Vagina (tissue), 2 donors: ENCODE measurements at regions not wholly inside any gene's neighbourhood (a gene's known extent, or its start where the extent isn't known, plus 50 kb on each side); places are given as distances from the start of the nearest gene placed in this dataset.

Source experiments
- POLR2A ChIP-seq, 2 donors: fragments of 450-650 bp; IDR thresholded peaks; one replicate each; pipeline ENCODE4 v1.6.1; 2017; ENCODE audit warnings: antibody characterized with exemption in 2 of 2, mild to moderate bottlenecking in 2 of 2, moderate library complexity in 2 of 2
- POLR2AphosphoS5 ChIP-seq, 2 donors: sonication (generic); formaldehyde crosslinking; IDR thresholded peaks; one replicate each; pipeline ENCODE4 v1.9.0; 2017; ENCODE audit warnings: antibody characterized with exemption in 2 of 2, mild to moderate bottlenecking in 2 of 2, low read depth in 1 of 2; ENCODE audit not compliant: insufficient read depth in 1 of 2
- TF ChIP-seq, protein P1 (sequence below), 3 experiments: fragments of 450-650 bp in 2 of 3; fragments of 200-600 bp in 1 of 3; sonication (generic) in 1 of 3; IDR thresholded peaks; one replicate each; pipeline ENCODE4 v1.5.1; 2017 to 2019; ENCODE audit warnings: antibody characterized with exemption in 3 of 3, mild to moderate bottlenecking in 2 of 3, moderate library complexity in 2 of 3

- TF ChIP-seq, protein P1, sequence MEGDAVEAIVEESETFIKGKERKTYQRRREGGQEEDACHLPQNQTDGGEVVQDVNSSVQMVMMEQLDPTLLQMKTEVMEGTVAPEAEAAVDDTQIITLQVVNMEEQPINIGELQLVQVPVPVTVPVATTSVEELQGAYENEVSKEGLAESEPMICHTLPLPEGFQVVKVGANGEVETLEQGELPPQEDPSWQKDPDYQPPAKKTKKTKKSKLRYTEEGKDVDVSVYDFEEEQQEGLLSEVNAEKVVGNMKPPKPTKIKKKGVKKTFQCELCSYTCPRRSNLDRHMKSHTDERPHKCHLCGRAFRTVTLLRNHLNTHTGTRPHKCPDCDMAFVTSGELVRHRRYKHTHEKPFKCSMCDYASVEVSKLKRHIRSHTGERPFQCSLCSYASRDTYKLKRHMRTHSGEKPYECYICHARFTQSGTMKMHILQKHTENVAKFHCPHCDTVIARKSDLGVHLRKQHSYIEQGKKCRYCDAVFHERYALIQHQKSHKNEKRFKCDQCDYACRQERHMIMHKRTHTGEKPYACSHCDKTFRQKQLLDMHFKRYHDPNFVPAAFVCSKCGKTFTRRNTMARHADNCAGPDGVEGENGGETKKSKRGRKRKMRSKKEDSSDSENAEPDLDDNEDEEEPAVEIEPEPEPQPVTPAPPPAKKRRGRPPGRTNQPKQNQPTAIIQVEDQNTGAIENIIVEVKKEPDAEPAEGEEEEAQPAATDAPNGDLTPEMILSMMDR (IDR thresholded peaks at IDR 0.05) = no peak
- TF ChIP-seq POLR2AphosphoS5 (IDR thresholded peaks at IDR 0.05; ENCODE audit: insufficient read depth in 1 of 2, low read depth in 1 of 2) = no peak
- TF ChIP-seq POLR2A (IDR thresholded peaks at IDR 0.05) = no peak
Observed at GRCh38 chr4:78660559-78660958, 109.0 kb downstream of the ANXA3 start.
